ENCODE measurements at regions not wholly inside any gene's neighbourhood (a gene's known extent, or its start where the extent isn't known, plus 50 kb on each side); places are given as distances from the start of the nearest gene placed in this dataset.
"Not testable (repeated sequence)": the region's sequence is repeated elsewhere in the genome, so short reads cannot be mapped to it uniquely, and the experiment has no call there.

DNA sequence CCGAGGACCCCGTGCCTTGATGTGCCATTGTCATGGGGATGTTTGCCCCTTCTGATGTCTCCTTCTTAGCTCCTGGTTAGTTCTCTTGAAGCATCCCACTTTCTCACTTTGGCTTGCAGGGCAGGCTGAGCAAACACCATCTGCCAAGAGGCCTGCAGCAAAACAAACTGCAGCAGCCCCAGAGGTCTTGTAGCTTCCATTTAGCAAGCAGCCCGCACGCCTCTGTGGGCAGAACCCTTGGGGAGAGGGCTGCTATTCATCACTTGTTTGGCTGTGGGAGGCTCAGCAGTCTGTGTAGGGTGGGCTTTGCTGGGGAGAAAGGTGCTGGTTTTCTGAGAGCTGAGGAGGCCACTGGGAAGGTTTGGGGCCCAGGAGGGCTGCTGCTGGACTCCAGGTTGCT lies 56.7 kb downstream of the KCNC4 start:
- H3K4me3 ChIP-seq: no peak overlapping the region
- no peaks in the 10 kb centered on the region for H3K4me1 ChIP-seq
- H3K27me3 ChIP-seq: no peaks in the 10 kb centered on the region
- TF ChIP-seq POLR2A (IDR thresholded peaks at IDR 0.05): no peak
- no peak for TF ChIP-seq POLR2AphosphoS5 (IDR thresholded peaks at IDR 0.05)
- TF ChIP-seq, protein P1, sequence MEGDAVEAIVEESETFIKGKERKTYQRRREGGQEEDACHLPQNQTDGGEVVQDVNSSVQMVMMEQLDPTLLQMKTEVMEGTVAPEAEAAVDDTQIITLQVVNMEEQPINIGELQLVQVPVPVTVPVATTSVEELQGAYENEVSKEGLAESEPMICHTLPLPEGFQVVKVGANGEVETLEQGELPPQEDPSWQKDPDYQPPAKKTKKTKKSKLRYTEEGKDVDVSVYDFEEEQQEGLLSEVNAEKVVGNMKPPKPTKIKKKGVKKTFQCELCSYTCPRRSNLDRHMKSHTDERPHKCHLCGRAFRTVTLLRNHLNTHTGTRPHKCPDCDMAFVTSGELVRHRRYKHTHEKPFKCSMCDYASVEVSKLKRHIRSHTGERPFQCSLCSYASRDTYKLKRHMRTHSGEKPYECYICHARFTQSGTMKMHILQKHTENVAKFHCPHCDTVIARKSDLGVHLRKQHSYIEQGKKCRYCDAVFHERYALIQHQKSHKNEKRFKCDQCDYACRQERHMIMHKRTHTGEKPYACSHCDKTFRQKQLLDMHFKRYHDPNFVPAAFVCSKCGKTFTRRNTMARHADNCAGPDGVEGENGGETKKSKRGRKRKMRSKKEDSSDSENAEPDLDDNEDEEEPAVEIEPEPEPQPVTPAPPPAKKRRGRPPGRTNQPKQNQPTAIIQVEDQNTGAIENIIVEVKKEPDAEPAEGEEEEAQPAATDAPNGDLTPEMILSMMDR (IDR thresholded peaks at IDR 0.05): no peak
- TF ChIP-seq EP300 (IDR thresholded peaks at IDR 0.05): no peak
- no peaks in the 10 kb centered on the region for H3K36me3 ChIP-seq
- WGBS, 2 donors (ENCODE audit: low coverage in 1 of 2): 85% methylated on average over 2 of the region's 4 CpGs; no CpG with 5 or more reads in 1 of the 2 donors
- H3K9me3 ChIP-seq: no peaks in the 10 kb centered on the region
- no peak overlapping the region for H3K27ac ChIP-seq
- ATAC-seq: no peak

DNA sequence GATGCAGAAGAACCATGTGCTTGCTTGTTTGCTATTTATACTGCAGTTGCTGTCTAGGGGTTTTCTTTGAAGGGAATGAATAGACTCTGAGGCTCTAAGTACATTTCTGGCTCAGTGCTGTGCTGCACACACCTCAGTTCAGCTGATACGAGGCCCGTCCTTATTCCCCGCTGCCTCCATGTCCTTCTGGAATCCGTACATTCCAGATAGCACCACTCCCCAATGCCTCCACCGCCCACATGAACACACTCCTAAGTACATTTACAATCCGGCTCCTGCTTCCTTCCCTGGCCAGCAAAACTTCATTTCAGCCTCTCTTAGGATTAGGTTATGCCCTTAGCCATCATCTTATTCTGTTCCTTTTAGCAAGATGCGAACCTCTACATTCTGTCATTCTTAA lies 57.1 kb downstream of the KCNC4 start:
- ATAC-seq: no peak

DNA sequence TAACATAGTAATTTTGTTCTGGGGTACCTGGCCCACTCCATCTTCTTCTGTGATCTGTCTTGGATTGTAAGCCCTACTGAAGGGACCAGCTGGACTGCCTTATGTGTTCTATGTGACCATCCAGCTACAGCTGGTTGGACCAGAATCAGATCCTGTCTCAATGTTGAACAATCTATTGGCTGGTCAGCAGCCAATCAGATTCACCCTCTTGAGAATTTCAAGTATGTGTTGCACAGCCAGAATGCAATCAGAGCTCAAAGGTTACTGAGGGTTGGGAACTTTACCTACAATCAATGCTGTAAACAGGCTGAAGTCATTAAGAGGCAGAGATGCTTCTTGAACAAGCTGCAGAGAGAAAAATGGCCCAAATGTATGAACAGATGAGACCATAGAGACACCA lies 61.9 kb downstream of the KCNC4 start:
- no peak for ATAC-seq
- Histone ChIP-seq H3K27ac (no peak overlapping the region), H3K4me3 (no peak overlapping the region), H3K4me1 (no peaks in the 10 kb centered on the region), H3K27me3 (no peaks in the 10 kb centered on the region), H3K36me3 (no peaks in the 10 kb centered on the region), H3K9me3 (peaks cover 0 to 7% (median 0%) of the 10 kb centered on the region in 3 donors)
- TF ChIP-seq EP300 (IDR thresholded peaks at IDR 0.05) (no peak), POLR2A (IDR thresholded peaks at IDR 0.05) (no peak), POLR2AphosphoS5 (IDR thresholded peaks at IDR 0.05) (no peak)
- TF ChIP-seq, protein P1 (IDR thresholded peaks at IDR 0.05): no peak

More for the DNA sequence above, 57.1 kb downstream of the KCNC4 start:
- TF ChIP-seq POLR2A (IDR thresholded peaks at IDR 0.05) (no peak), EP300 (IDR thresholded peaks at IDR 0.05) (no peak), POLR2AphosphoS5 (IDR thresholded peaks at IDR 0.05) (no peak)
- TF ChIP-seq, protein P1 (IDR thresholded peaks at IDR 0.05): no peak
- no peaks in the 10 kb centered on the region for H3K36me3 ChIP-seq
- no peaks in the 10 kb centered on the region for H3K9me3 ChIP-seq
- WGBS, 2 donors (ENCODE audit: low coverage in 1 of 2): 69 to 78% methylated on average over 5 to 7 of the region's 7 CpGs
- no peak overlapping the region for H3K4me3 ChIP-seq
- no peaks in the 10 kb centered on the region for H3K4me1 ChIP-seq
- no peaks in the 10 kb centered on the region for H3K27me3 ChIP-seq
- H3K27ac ChIP-seq: no peak overlapping the region

- H3K4me3 ChIP-seq, H3K27ac ChIP-seq, H3K36me3 ChIP-seq, ATAC-seq, H3K4me1 ChIP-seq, H3K27me3 ChIP-seq, H3K9me3 ChIP-seq: not testable (repeated sequence)
- 79 to 89% methylated on average over 2 of the region's 2 CpGs for WGBS, 2 donors (ENCODE audit: low coverage in 1 of 2)
Observed at GRCh38 chr1:110273832-110274231, 63.7 kb downstream of the KCNC4 start.

- H3K36me3 ChIP-seq: no peaks in the 10 kb centered on the region
- TF ChIP-seq POLR2A (IDR thresholded peaks at IDR 0.05): no peak
- H3K4me3 ChIP-seq: no peak overlapping the region
- no peaks in the 10 kb centered on the region for H3K9me3 ChIP-seq
- no peaks in the 10 kb centered on the region for H3K27me3 ChIP-seq
- H3K27ac ChIP-seq: no peak overlapping the region
- 74 to 100% methylated on average over 1 to 3 of the region's 7 CpGs for WGBS, 2 donors (ENCODE audit: low coverage in 1 of 2)
- no peak for ATAC-seq
- no peaks in the 10 kb centered on the region for H3K4me1 ChIP-seq
Observed at GRCh38 chr1:110280126-110280525, 59.1 kb upstream of the RBM15 start.

DNA sequence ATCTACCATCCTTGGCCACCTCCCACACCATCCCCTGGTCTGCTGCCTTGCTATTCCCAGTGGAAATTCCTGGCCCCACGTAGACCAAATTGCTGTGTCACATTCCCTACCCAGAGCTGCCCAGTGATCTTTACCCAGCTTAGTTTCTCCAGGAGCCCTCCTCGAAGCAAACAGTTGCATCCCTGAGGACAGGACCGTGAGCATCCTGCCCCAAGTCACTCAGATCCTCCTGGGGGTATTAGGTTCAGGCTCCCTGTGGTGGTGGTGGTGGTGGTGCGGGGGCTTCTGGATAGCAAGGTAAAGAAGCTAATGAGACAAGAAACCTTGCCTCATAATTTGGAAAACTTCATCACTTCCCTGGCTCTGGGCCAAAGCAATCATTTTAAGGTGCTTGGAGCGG lies 58.4 kb upstream of the RBM15 start:
- WGBS, 2 donors (ENCODE audit: low coverage in 1 of 2): 43% methylated on average over 1 of the region's 5 CpGs; no CpG with 5 or more reads in 1 of the 2 donors
- TF ChIP-seq, protein P1 (IDR thresholded peaks at IDR 0.05): no peak
- no peak for TF ChIP-seq EP300 (IDR thresholded peaks at IDR 0.05)
- TF ChIP-seq POLR2A (IDR thresholded peaks at IDR 0.05): no peak
- no peak for TF ChIP-seq POLR2AphosphoS5 (IDR thresholded peaks at IDR 0.05)

More for the DNA sequence above, 58.4 kb upstream of the RBM15 start:
- Histone ChIP-seq H3K9me3 (no peaks in the 10 kb centered on the region), H3K27me3 (no peaks in the 10 kb centered on the region), H3K27ac (no peak overlapping the region), H3K4me1 (no peaks in the 10 kb centered on the region), H3K4me3 (no peak overlapping the region), H3K36me3 (no peaks in the 10 kb centered on the region)
- ATAC-seq: no peak
